Transverse colon (tissue), 4 donors: ENCODE measurements at regions not wholly inside any gene's neighbourhood (a gene's known extent, or its start where the extent isn't known, plus 50 kb on each side); places are given as distances from the start of the nearest gene placed in this dataset.

Experiments used
- DNase-seq: peaks from one replicate; pipeline ENCODE4 v3.0.0-alpha.2; 2019
- H3K27ac ChIP-seq, 4 donors: fragments of 200-600 bp; sonication (generic); 2 replicates each; pipeline ENCODE4 v1.5.1; 2016 to 2018; ENCODE audit warnings: inconsistent platforms in 4 of 4
- H3K27me3 ChIP-seq: fragments of 200-600 bp; sonication (generic); 2 replicates; pipeline ENCODE4 v1.5.1; 2017; ENCODE audit warnings: inconsistent platforms
- H3K36me3 ChIP-seq, 4 donors: fragments of 200-600 bp; sonication (generic); 2 replicates each; pipeline ENCODE4 v1.5.1; 2017 to 2019; ENCODE audit warnings: inconsistent platforms in 4 of 4
- H3K4me1 ChIP-seq, 4 donors: fragments of 200-600 bp; sonication (generic); 2 replicates each; pipeline ENCODE4 v1.5.1; 2017 to 2020; ENCODE audit warnings: inconsistent platforms in 4 of 4
- H3K4me3 ChIP-seq, 4 donors: fragments of 200-600 bp; sonication (generic); 1 replicate in 1 of 4; 2 replicates in 3 of 4; pipeline versions ENCODE4 v1.5.1 to v1.6.1; 2017 to 2019; ENCODE audit warnings: inconsistent platforms in 4 of 4
- H3K9me3 ChIP-seq, 2 donors: fragments of 200-600 bp; sonication (generic); 2 replicates each; pipeline ENCODE4 v1.5.1; 2017 to 2019; ENCODE audit warnings: inconsistent platforms in 2 of 2
- EP300 ChIP-seq: sonication (generic); formaldehyde crosslinking; IDR thresholded peaks from one replicate; pipeline ENCODE4 v1.6.1; 2017; ENCODE audit warnings: antibody characterized with exemption, low read depth
- POLR2A ChIP-seq: fragments of 450-650 bp; IDR thresholded peaks from one replicate; pipeline ENCODE4 v1.6.1; 2016; ENCODE audit warnings: antibody characterized with exemption, mild to moderate bottlenecking, moderate library complexity
- POLR2AphosphoS5 ChIP-seq, 3 donors: sonication (generic); formaldehyde crosslinking; IDR thresholded peaks; one replicate each; pipeline ENCODE4 v1.6.1; 2016; ENCODE audit warnings: antibody characterized with exemption in 3 of 3
- WGBS, 2 donors: methylation state at CpG; one replicate each; pipeline ENCODE4 v1.1.5; 2018; ENCODE audit warnings: low coverage in 1 of 2; 5-methylcytosine and 5-hydroxymethylcytosine counted together
- in situ Hi-C, 4 donors: fragments of 200-750 bp; cut with MboI; loops; one replicate each; pipeline versions ENCODE4 v1.15.0 to v1.15.1; 2017; ENCODE audit warnings: low sequenced_read_pairs in 3 of 4, low pct_ligation_motif_present in 1 of 4, low pct_unique_long_range_greater_than_20kb in 1 of 4
- intact Hi-C: fragments of 100-400 bp; cut with DNase I; formaldehyde crosslinking; loops from one replicate; pipeline ENCODE4 v1.15.1; 2023; ENCODE audit warnings: low total_unique reads
- TF ChIP-seq, protein P1 (sequence below), 5 experiments: fragments of 200-600 bp in 3 of 5; fragments of 450-650 bp in 2 of 5; sonication (generic) in 3 of 5; IDR thresholded peaks; 1 replicate in 2 of 5; 2 replicates in 3 of 5; pipeline ENCODE4 v1.5.1; 2016 to 2017; ENCODE audit warnings: antibody characterized with exemption in 5 of 5, inconsistent platforms in 3 of 5, mild to moderate bottlenecking in 2 of 5, moderate library complexity in 1 of 5

- TF ChIP-seq, protein P1, sequence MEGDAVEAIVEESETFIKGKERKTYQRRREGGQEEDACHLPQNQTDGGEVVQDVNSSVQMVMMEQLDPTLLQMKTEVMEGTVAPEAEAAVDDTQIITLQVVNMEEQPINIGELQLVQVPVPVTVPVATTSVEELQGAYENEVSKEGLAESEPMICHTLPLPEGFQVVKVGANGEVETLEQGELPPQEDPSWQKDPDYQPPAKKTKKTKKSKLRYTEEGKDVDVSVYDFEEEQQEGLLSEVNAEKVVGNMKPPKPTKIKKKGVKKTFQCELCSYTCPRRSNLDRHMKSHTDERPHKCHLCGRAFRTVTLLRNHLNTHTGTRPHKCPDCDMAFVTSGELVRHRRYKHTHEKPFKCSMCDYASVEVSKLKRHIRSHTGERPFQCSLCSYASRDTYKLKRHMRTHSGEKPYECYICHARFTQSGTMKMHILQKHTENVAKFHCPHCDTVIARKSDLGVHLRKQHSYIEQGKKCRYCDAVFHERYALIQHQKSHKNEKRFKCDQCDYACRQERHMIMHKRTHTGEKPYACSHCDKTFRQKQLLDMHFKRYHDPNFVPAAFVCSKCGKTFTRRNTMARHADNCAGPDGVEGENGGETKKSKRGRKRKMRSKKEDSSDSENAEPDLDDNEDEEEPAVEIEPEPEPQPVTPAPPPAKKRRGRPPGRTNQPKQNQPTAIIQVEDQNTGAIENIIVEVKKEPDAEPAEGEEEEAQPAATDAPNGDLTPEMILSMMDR (IDR thresholded peaks at IDR 0.05), result no peak
- TF ChIP-seq EP300 (no peak), POLR2A (no peak), POLR2AphosphoS5 (IDR thresholded peaks at IDR 0.05) (no peak)
- Histone ChIP-seq H3K36me3 (no peaks in the 10 kb centered on the region), H3K27me3 (no peaks in the 10 kb centered on the region), H3K9me3 (no peaks in the 10 kb centered on the region), H3K27ac (no peak overlapping the region), H3K4me1 (no peaks in the 10 kb centered on the region), H3K4me3 (no peak overlapping the region)
- DNase-seq, result no peak
- in situ Hi-C loops (no loop called here), intact Hi-C loops (no loop called here)
- 67% methylated on average over 7 of the region's 7 CpGs; no CpG with 5 or more reads in 1 of the 2 donors for WGBS, 2 donors
Observed at GRCh38 chr20:60237981-60238380, 279.8 kb downstream of the CDH26 start.

DNA sequence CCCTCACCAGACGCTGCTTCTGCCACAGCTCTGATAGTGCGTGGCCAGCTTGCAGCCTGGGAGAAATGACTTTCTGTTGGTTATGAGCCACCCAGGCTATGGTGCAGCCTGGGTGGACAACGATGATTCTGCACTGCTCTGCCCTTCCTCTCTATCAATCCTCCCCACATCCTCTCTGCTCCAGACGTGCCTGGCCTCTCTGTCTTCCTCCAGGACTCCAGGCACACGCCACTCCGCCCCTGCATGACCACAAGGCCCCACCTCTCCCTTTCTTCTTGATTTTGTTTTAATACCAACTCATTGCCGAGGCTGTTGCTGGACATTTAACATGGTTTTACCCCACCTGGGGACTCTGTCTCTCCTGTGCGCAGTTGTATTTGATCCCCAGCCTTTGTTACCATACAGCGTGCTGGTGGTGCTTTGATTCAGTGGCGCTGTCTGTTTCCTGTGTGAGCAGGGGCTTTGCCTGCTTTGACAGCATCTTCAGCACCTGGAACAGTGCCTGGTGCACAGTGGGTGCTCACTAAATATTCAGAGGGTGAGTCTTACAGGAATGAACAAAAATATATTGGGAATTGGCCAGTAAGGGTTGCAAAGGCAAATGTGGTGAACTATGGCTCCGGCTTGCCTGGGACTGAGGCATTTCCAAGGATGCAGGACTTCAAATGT, 280.9 kb downstream of the CDH26 start:
- no peak overlapping the region for H3K4me3 ChIP-seq
- intact Hi-C loops (no loop called here), in situ Hi-C loops (no loop called here)
- DNase-seq, result no peak
- H3K4me1 ChIP-seq, result no peaks in the 10 kb centered on the region
- TF ChIP-seq, protein P1 (IDR thresholded peaks at IDR 0.05), result no peak
- no peak for TF ChIP-seq EP300
- TF ChIP-seq POLR2AphosphoS5 (IDR thresholded peaks at IDR 0.05), result no peak
- no peaks in the 10 kb centered on the region for H3K9me3 ChIP-seq
- no peaks in the 10 kb centered on the region for H3K27me3 ChIP-seq
- H3K36me3 ChIP-seq, result no peaks in the 10 kb centered on the region
- WGBS, 2 donors, result 60 to 70% methylated on average over 6 to 11 of the region's 11 CpGs
- no peak overlapping the region for H3K27ac ChIP-seq

DNA sequence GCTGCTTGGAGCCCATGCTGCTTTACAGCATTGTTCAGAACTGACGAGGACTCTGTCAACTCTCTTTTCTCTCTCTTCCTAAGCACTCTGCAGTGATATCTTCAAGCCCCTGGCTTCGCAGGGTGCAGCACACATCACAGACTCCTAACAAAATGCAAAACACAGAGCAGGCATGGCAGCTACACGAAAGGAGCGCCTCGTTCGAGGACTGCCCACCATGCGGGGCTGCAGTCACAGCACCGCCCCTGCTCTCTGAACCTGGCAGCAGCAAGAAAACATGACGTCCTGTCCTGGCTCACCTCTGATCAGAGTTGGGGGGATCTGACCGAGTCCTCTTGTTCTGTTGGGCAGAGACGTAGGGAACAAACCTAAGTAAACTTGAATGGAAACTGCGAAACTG, 281.7 kb downstream of the CDH26 start:
- no peak for DNase-seq
- no peak overlapping the region for H3K27ac ChIP-seq
- no peak overlapping the region for H3K4me3 ChIP-seq
- no peaks in the 10 kb centered on the region for H3K4me1 ChIP-seq
- H3K27me3 ChIP-seq, result no peaks in the 10 kb centered on the region
- no peaks in the 10 kb centered on the region for H3K36me3 ChIP-seq
- intact Hi-C loops (no loop called here), in situ Hi-C loops (no loop called here)
- no peak for TF ChIP-seq POLR2AphosphoS5 (IDR thresholded peaks at IDR 0.05)
- TF ChIP-seq POLR2A, result no peak
- H3K9me3 ChIP-seq, result no peaks in the 10 kb centered on the region
- 82% methylated on average over 12 of the region's 12 CpGs; no CpG with 5 or more reads in 1 of the 2 donors for WGBS, 2 donors

DNA sequence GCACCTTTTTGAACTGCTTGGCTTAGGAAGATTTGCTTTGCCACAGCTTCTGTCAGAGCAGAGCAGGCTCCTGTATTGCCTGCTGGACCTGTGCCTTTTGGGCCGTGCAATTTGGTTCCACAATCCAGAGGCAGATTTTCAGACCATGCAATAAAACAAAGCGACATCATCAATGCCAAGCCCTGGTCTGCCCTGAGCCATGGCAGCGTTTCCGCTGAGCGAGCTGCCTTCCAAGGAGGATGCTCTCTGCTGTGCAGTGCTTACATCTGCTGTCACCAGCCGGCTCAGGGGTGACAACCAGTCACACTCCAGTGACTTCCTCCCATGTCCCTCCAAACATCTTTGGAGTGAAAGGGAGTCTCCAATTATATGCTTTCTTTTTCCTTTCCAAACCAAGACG, 282.2 kb downstream of the CDH26 start:
- DNase-seq, result no peak
- H3K4me1 ChIP-seq, result no peaks in the 10 kb centered on the region
- WGBS, 2 donors, result 81% methylated on average over 2 to 7 of the region's 7 CpGs
- no peaks in the 10 kb centered on the region for H3K27me3 ChIP-seq
- no peaks in the 10 kb centered on the region for H3K36me3 ChIP-seq
- intact Hi-C loops (no loop called here), in situ Hi-C loops (no loop called here)
- no peak overlapping the region for H3K27ac ChIP-seq
- no peak overlapping the region for H3K4me3 ChIP-seq
- no peak for TF ChIP-seq POLR2A
- no peak for TF ChIP-seq POLR2AphosphoS5 (IDR thresholded peaks at IDR 0.05)
- TF ChIP-seq, protein P1 (IDR thresholded peaks at IDR 0.05), result no peak
- TF ChIP-seq EP300, result no peak
- H3K9me3 ChIP-seq, result no peaks in the 10 kb centered on the region

- Histone ChIP-seq H3K36me3 (no peaks in the 10 kb centered on the region), H3K4me3 (no peak overlapping the region), H3K27ac (no peak overlapping the region), H3K4me1 (no peaks in the 10 kb centered on the region), H3K27me3 (no peaks in the 10 kb centered on the region), H3K9me3 (no peaks in the 10 kb centered on the region)
- in situ Hi-C loops (no loop called here), intact Hi-C loops (no loop called here)
- 68 to 89% methylated on average over 7 to 8 of the region's 8 CpGs for WGBS, 2 donors
- no peak for DNase-seq
- TF ChIP-seq EP300 (no peak), POLR2A (no peak), POLR2AphosphoS5 (IDR thresholded peaks at IDR 0.05) (no peak)
- TF ChIP-seq, protein P1 (IDR thresholded peaks at IDR 0.05), result no peak
Observed at GRCh38 chr20:60240986-60241385, 282.8 kb downstream of the CDH26 start.
